Left ventricle myocardium inferior (tissue), 1 donor: ENCODE measurements at regions not wholly inside any gene's neighbourhood (a gene's known extent, or its start where the extent isn't known, plus 50 kb on each side); places are given as distances from the start of the nearest gene placed in this dataset.

ENCODE experiments used
- DNase-seq: peaks from one replicate; pipeline ENCODE4 v3.0.0-alpha.2; 2020
- H3K27ac ChIP-seq: fragments of 200-600 bp; replicated peaks from 2 replicates; pipeline ENCODE4 v1.8.0; 2021
- H3K27me3 ChIP-seq: fragments of 200-600 bp; 2 replicates; pipeline ENCODE4 v1.8.0; 2021; ENCODE audit warnings: low read depth
- H3K36me3 ChIP-seq: fragments of 200-600 bp; 2 replicates; pipeline ENCODE4 v1.8.0; 2021
- H3K4me1 ChIP-seq: fragments of 200-600 bp; 2 replicates; pipeline ENCODE4 v1.8.0; 2021
- H3K4me3 ChIP-seq: fragments of 200-600 bp; 2 replicates; pipeline ENCODE4 v1.8.0; 2021; ENCODE audit warnings: mild to moderate bottlenecking, moderate library complexity
- H3K9me3 ChIP-seq: fragments of 200-600 bp; replicated peaks from 2 replicates; pipeline ENCODE4 v1.8.0; 2021
- CTCF ChIP-seq: fragments of 200-600 bp; IDR thresholded peaks from 2 replicates; pipeline ENCODE4 v1.8.0; 2021; ENCODE audit warnings: antibody characterized with exemption, mild to moderate bottlenecking, borderline replicate concordance
- intact Hi-C: fragments of 100-400 bp; cut with micrococcal nuclease; formaldehyde crosslinking; loops from one replicate; pipeline ENCODE4 v1.11.0; 2022
- donor health status: DM: no; HTN: yes; CAD: no; lungs with severe emphysema.

- intact Hi-C loops = no loop called here
- no peak for TF ChIP-seq CTCF
- no peak for DNase-seq
- Histone ChIP-seq H3K4me3 (no peak overlapping the region), H3K9me3 (no peaks in the 10 kb centered on the region), H3K36me3 (no peaks in the 10 kb centered on the region), H3K4me1 (peaks cover 4% of the 10 kb centered on the region), H3K27ac (no peak overlapping the region), H3K27me3 (no peaks in the 10 kb centered on the region)
Observed at GRCh38 chr4:12244973-12245372, 816.3 kb upstream of the HS3ST1 start.

DNA sequence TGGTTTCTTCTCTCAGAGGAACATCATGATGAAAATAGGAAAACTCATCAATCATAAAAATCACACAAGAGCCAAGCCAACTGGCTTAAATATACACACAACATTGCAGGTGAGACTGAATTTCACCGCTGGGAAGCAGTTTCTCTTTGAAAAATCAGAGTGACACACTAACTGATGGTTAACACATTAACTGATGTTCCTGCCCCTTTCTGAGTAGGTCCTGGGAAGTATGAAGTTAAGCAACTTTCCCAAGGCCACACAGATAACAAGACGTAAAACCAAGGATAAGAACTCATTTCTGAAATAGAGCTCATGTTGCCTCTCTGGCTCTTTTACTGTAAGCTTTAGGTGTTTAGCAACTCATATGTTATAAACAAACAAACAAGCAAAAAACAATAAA is 813.7 kb upstream of the HS3ST1 start:
- no peak for TF ChIP-seq CTCF
- Histone ChIP-seq H3K36me3 (no peaks in the 10 kb centered on the region), H3K4me3 (no peak overlapping the region), H3K27ac (no peak overlapping the region), H3K4me1 (peaks cover 4% of the 10 kb centered on the region), H3K9me3 (no peaks in the 10 kb centered on the region), H3K27me3 (no peaks in the 10 kb centered on the region)
- intact Hi-C loops = no loop called here
- DNase-seq = no peak

DNA sequence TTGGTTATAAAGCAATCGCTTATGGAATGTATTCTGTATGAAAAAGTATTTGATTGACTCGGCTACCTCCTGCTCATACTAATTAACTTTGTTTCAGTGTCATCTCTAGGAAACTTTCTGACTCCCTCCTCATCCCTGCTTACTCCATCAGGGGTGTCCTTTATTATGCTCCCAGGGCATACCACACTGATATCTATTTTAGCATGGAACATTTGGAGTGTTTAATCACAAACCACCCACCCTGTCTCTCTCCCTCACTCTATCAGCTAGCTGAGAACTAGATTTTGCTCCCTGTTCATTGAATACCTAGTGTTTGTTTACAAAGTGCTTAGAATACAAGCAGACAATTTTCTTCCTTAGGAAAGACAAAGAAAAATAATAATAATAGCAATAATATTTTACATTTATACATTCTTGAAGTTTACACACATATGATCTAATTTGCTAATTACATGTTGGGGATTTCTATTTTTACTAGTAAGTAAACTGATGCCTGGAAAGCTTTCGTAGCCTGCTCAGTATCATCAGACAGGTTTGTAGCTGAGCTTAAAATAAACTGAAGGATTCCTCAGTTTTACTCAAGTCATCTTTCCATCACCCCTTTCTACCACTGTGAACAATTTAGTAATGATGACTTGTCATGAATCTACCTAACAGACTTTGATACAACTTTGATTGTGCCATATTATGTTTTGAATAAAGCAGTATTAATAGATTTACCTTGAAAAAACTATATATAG is 811.4 kb upstream of the HS3ST1 start:
- no peak for DNase-seq
- Histone ChIP-seq H3K9me3 (no peaks in the 10 kb centered on the region), H3K27ac (peak overlapping the region; percentile 37), H3K36me3 (no peaks in the 10 kb centered on the region), H3K27me3 (no peaks in the 10 kb centered on the region), H3K4me3 (no peak overlapping the region), H3K4me1 (peaks cover 4% of the 10 kb centered on the region)
- TF ChIP-seq CTCF = no peak
- intact Hi-C loops = no loop called here

DNA sequence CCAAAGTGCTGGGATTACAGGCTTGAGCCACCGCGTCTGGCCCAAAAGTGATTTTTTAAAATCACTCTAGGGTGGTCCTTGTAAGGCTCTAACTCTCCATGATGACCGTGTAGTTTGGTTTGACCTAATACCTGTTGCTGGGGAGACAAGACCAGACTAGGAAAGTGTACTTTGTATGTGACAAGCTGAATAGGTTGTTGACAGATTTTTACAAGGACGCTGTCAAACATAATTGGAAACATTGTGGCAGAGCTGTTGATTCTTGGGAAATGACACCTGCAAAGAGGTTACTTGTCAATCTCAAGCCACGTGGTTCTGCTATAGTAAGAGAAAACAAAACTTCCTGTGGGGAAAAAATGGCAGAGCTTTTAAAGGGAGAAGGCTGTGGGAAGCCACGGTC is 802.4 kb upstream of the HS3ST1 start:
- no peak for TF ChIP-seq CTCF
- intact Hi-C loops = no loop called here

DNA sequence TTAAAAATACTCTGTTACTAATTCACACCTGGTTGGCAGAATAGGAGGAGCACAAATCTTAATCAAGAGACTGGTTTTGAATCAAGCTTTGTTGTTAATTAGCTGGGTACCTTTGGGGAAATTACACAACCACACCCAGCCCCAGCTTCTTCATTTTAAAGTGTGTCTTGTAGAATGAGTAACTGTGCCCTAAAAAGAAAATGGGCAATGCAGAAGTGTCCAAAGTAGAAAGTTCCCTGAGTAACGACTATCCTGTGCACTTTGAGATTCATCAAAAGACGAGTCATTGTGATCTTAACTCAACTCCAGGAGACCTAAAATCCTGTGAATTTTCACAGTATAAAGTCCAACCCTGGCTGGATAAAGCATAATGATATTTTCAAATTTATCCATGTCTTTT is 792.3 kb upstream of the HS3ST1 start:
- Histone ChIP-seq H3K36me3 (no peaks in the 10 kb centered on the region), H3K4me1 (no peaks in the 10 kb centered on the region), H3K4me3 (no peak overlapping the region), H3K27ac (no peak overlapping the region), H3K9me3 (no peaks in the 10 kb centered on the region), H3K27me3 (no peaks in the 10 kb centered on the region)
- no peak for DNase-seq
- TF ChIP-seq CTCF = no peak
- intact Hi-C loops = no loop called here

More for the DNA sequence above, 802.4 kb upstream of the HS3ST1 start:
- Histone ChIP-seq H3K27ac (peak overlapping the region; percentile 54), H3K36me3 (no peaks in the 10 kb centered on the region), H3K9me3 (no peaks in the 10 kb centered on the region), H3K4me3 (no peak overlapping the region), H3K27me3 (no peaks in the 10 kb centered on the region), H3K4me1 (no peaks in the 10 kb centered on the region)
- no peak for DNase-seq

- Histone ChIP-seq H3K27me3 (no peaks in the 10 kb centered on the region), H3K4me3 (no peak overlapping the region), H3K4me1 (no peaks in the 10 kb centered on the region), H3K9me3 (no peaks in the 10 kb centered on the region), H3K36me3 (no peaks in the 10 kb centered on the region), H3K27ac (no peak overlapping the region)
- intact Hi-C loops = no loop called here
- TF ChIP-seq CTCF = no peak
- DNase-seq = no peak
Observed at GRCh38 chr4:12211636-12212035, 782.9 kb upstream of the HS3ST1 start.
